Activated CD8-positive, alpha-beta T cell treated with anti-CD3 and anti-CD28 coated beads, Interleukin-2, amount 10 ng/mL, durations not matched to agents 7 days and 5 days (primary cell): ENCODE measurements at regions not wholly inside any gene's neighbourhood (a gene's known extent, or its start where the extent isn't known, plus 50 kb on each side); places are given as distances from the start of the nearest gene placed in this dataset.

Experiments used
- ATAC-seq: fragments of 150-1000 bp; cut with Tn5 transposase; one replicate; pipeline ENCODE4 v1.10.0; 2021; ENCODE audit warnings: moderate library complexity
- CTCF ChIA-PET: fragments of 350-600 bp; sonication (Branson Sonifier 250); formaldehyde crosslinking; loops from one replicate; lab custom pipeline; 2021; ENCODE audit warnings: antibody characterized with exemption; lab: Charles Lee
- POLR2A ChIA-PET: fragments of 350-600 bp; sonication (Branson Sonifier 250); formaldehyde crosslinking; loops from one replicate; lab custom pipeline; 2021; ENCODE audit warnings: antibody characterized with exemption; lab: Charles Lee
- DNase-seq: peaks from one replicate; pipeline ENCODE4 v3.0.0-alpha.2; 2020
- H3K27ac Mint-ChIP-seq: one replicate; pipeline ENCODE4 v1.8.0; 2021; ENCODE audit warnings: mild to moderate bottlenecking, mixed read lengths
- H3K27me3 Mint-ChIP-seq: one replicate; pipeline ENCODE4 v1.8.0; 2021; ENCODE audit warnings: low read depth, mixed read lengths
- H3K36me3 Mint-ChIP-seq: one replicate; pipeline ENCODE4 v1.8.0; 2021; ENCODE audit warnings: low read depth, mixed read lengths
- H3K4me1 Mint-ChIP-seq: one replicate; pipeline ENCODE4 v1.8.0; 2021; ENCODE audit warnings: low read depth, mixed read lengths
- H3K4me3 Mint-ChIP-seq: one replicate; pipeline ENCODE4 v1.8.0; 2021; ENCODE audit warnings: mild to moderate bottlenecking, mixed read lengths
- H3K9me3 Mint-ChIP-seq: one replicate; pipeline ENCODE4 v1.8.0; 2022; ENCODE audit warnings: mixed read lengths; ENCODE audit not compliant: insufficient read depth

- H3K27me3 Mint-ChIP-seq, result peaks cover 38% of the 10 kb centered on the region
- DNase-seq (no peak), ATAC-seq (no peak)
- no peaks in the 10 kb centered on the region for H3K9me3 Mint-ChIP-seq
- no peaks in the 10 kb centered on the region for H3K36me3 Mint-ChIP-seq
- CTCF ChIA-PET, result no interaction called here
- peaks cover 3% of the 10 kb centered on the region for H3K4me1 Mint-ChIP-seq
- POLR2A ChIA-PET, result no interaction called here
- H3K27ac Mint-ChIP-seq, result no peak overlapping the region
- H3K4me3 Mint-ChIP-seq, result no peak overlapping the region
These were observed 98.2 kb downstream of the ING1 start for GRCh38 chr13:110811771-110812120.

DNA sequence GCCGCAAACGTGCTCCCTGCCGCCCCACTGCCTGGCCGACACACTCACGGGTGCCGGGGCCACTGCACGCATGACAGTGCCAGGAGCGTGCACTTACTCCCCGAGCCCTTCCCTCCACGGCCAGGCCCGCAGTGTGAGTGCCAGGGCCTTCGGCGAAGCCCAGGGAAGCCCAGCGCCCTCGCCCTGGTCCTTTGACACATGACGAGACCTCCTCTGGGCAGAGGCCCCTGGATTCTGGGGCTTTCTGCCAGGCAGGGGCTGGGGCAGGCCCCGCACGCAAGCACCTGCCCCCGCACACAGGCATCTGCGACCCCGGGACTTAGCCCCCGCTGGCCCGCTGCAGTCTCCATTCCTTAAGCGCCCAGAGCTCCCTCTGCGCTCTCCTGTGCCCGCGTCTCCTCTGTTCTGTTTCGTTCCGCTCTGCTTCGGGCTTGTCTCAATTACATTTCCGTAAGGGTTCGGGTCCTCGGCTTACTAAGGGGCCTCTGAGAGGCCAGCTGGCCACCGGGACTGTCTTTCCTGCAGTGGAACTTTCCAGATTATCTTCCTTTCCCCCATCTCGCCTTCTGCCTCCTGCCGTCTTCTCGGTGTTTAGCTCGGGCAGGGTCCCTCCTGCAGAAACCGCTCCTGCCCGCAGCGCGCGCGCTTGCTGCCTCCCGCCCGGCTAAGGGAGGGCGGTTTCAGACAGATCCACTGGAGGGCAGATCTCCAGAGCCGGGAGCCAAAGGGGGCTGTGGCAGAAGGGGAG lies 98.8 kb downstream of the ING1 start:
- CTCF ChIA-PET, result no interaction called here
- peaks cover 3% of the 10 kb centered on the region for H3K4me1 Mint-ChIP-seq
- POLR2A ChIA-PET, result no interaction called here
- peaks cover 35% of the 10 kb centered on the region for H3K27me3 Mint-ChIP-seq
- no peaks in the 10 kb centered on the region for H3K36me3 Mint-ChIP-seq
- H3K4me3 Mint-ChIP-seq, result peak overlapping the region; percentile 2
- no peak for DNase-seq
- no peak overlapping the region for H3K27ac Mint-ChIP-seq
- ATAC-seq, result no peak
- H3K9me3 Mint-ChIP-seq, result no peaks in the 10 kb centered on the region

DNA sequence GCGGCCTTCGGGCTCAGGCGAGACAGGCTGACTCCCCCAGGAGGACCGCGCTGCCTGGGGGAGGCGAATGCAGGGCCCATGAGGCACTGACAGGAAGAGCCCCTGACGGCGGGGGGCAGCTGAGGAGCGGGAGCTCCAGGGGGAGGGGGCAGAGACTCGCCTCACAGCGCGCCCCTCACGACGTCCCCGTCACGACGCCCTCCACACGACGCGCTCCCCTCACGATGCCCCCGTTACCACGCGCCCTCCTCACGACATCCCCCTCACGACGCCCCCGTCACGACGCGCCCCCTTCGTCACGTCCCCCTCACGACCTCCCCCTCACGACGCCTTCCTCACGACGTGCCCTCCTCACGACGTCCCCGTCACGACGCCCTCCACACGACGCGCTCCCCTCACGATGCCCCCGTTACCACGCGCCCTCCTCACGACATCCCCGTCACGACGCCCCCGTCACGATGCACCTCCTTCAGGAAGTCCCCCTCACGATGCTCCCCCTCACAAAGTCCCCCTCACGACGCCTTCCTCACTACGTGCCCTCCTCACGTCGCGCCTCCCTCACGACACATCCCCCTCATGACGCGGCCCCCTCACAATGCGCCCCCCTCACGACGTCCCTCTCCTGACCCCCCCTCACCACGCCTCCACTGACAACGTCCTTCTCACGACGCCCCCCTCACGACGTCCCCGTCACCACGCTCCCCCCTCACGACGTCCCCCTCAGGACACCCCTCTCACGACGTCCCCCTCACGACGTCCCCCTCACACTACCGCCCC lies 99.6 kb downstream of the ING1 start:
- no peak overlapping the region for H3K27ac Mint-ChIP-seq
- ATAC-seq, result no peak
- peaks cover 30% of the 10 kb centered on the region for H3K27me3 Mint-ChIP-seq
- H3K9me3 Mint-ChIP-seq, result no peaks in the 10 kb centered on the region
- no peak for DNase-seq
- H3K4me3 Mint-ChIP-seq, result no peak overlapping the region
- H3K4me1 Mint-ChIP-seq, result peaks cover 3% of the 10 kb centered on the region
- no peaks in the 10 kb centered on the region for H3K36me3 Mint-ChIP-seq
- CTCF ChIA-PET, result no interaction called here
- POLR2A ChIA-PET, result no interaction called here

- Mint-ChIP-seq H3K4me3 (no peak overlapping the region), H3K27me3 (peaks cover 23% of the 10 kb centered on the region), H3K9me3 (no peaks in the 10 kb centered on the region), H3K27ac (no peak overlapping the region), H3K36me3 (no peaks in the 10 kb centered on the region), H3K4me1 (peaks cover 3% of the 10 kb centered on the region)
- DNase-seq (no peak), ATAC-seq (no peak)
- CTCF ChIA-PET, result no interaction called here
- POLR2A ChIA-PET, result no interaction called here
These were observed 100.4 kb downstream of the ING1 start for GRCh38 chr13:110813646-110814624.

- CTCF ChIA-PET, result no interaction called here
- H3K27ac Mint-ChIP-seq, result no peak overlapping the region
These were observed 99.2 kb downstream of the ANKRD10 start for GRCh38 chr13:110815471-110816204.

GRCh38 chr13:110816500-110816899 lies 98.4 kb downstream of the ANKRD10 start:
- CTCF ChIA-PET, result no interaction called here
- no peak for ATAC-seq

More at GRCh38 chr13:110815471-110816204, 99.2 kb downstream of the ANKRD10 start:
- H3K9me3 Mint-ChIP-seq, result no peaks in the 10 kb centered on the region
- DNase-seq, result no peak
- H3K4me3 Mint-ChIP-seq, result no peak overlapping the region
- POLR2A ChIA-PET, result interaction anchor here (0.6 to 0.8 kb wide), 3 partner anchors 100 to 338 kb away, joined by 3 read pairs; no protein-coding TSS in a partner anchor
- no peaks in the 10 kb centered on the region for H3K36me3 Mint-ChIP-seq
- H3K4me1 Mint-ChIP-seq, result peaks cover 8% of the 10 kb centered on the region
- ATAC-seq, result no peak
- H3K27me3 Mint-ChIP-seq, result peaks cover 21% of the 10 kb centered on the region

DNA sequence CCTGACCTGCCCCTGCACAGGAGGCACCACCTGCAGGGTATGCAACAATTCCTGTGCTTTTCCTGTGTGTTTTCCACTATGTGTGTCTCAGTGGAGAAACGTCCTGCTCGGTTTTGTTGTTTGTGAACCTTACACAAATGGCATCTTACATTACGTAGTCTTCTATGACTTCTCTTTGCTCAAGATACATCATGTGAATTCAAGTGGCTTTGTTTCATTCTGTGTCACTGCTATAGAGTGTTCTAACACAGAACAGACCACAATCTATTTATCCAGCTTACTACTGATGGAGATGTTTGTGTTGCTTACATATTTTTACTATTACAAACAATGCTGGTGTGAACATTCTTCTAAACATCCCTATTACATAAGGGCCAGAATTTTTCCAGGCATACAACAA lies 97.7 kb downstream of the ANKRD10 start:
- ChIA-PET CTCF (interaction anchor here (0.8 to 1.9 kb wide), 4 partner anchors 111 to 362 kb away, joined by 3 to 6 read pairs (median 4); partner anchors contain the start of gene CARS2), POLR2A (no interaction called here)
- ATAC-seq (no peak), DNase-seq (no peak)
- peaks cover 7% of the 10 kb centered on the region for H3K27me3 Mint-ChIP-seq
- H3K27ac Mint-ChIP-seq, result no peak overlapping the region
- no peaks in the 10 kb centered on the region for H3K9me3 Mint-ChIP-seq
- H3K4me3 Mint-ChIP-seq, result no peak overlapping the region
- H3K4me1 Mint-ChIP-seq, result peaks cover 8% of the 10 kb centered on the region
- no peaks in the 10 kb centered on the region for H3K36me3 Mint-ChIP-seq

More at GRCh38 chr13:110816500-110816899, 98.4 kb downstream of the ANKRD10 start:
- Mint-ChIP-seq H3K27me3 (peaks cover 13% of the 10 kb centered on the region), H3K9me3 (no peaks in the 10 kb centered on the region), H3K27ac (no peak overlapping the region), H3K4me1 (peaks cover 8% of the 10 kb centered on the region), H3K36me3 (no peaks in the 10 kb centered on the region), H3K4me3 (no peak overlapping the region)
- no peak for DNase-seq
- POLR2A ChIA-PET, result interaction anchor here (0.8 kb wide), 1 partner anchor 99 kb away, joined by 3 read pairs; no protein-coding TSS in a partner anchor

DNA sequence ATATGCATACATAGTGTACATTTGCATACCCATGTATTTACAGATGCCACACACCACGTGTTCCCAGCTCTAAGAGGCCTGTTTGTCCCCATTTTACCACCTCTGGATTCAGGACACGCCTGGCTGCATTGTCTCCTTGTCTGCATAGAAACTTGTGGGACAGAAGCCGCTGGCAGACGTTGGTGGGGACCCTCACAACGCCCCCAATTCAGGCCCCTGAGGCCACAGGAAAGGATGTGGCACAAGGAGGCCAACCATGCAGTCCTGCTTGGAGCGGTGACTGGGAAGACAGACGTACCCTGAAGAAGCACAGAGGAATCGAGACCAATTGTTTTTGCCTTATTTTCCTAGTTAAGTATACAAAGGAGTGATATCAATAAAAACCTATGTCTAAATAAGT lies 96.1 kb downstream of the ANKRD10 start:
- H3K4me3 Mint-ChIP-seq, result no peak overlapping the region
- ChIA-PET POLR2A (no interaction called here), CTCF (interaction anchor here (0.7 to 1.9 kb wide), 13 partner anchors 16 to 375 kb away, joined by 3 to 9 read pairs (median 3); partner anchors contain the start of gene CARS2)
- peaks cover 3% of the 10 kb centered on the region for H3K27me3 Mint-ChIP-seq
- no peak overlapping the region for H3K27ac Mint-ChIP-seq
- H3K4me1 Mint-ChIP-seq, result peaks cover 12% of the 10 kb centered on the region
- DNase-seq (no peak), ATAC-seq (no peak)
- no peaks in the 10 kb centered on the region for H3K9me3 Mint-ChIP-seq
- H3K36me3 Mint-ChIP-seq, result no peaks in the 10 kb centered on the region

GRCh38 chr13:110819203-110820014 lies 95.5 kb downstream of the ANKRD10 start:
- Mint-ChIP-seq H3K4me3 (no peak overlapping the region), H3K9me3 (no peaks in the 10 kb centered on the region), H3K36me3 (no peaks in the 10 kb centered on the region), H3K27me3 (peaks cover 3% of the 10 kb centered on the region), H3K4me1 (peaks cover 12% of the 10 kb centered on the region), H3K27ac (no peak overlapping the region)
- DNase-seq, result peak; percentile 81
- CTCF ChIA-PET, result interaction anchor here (0.6 to 1.9 kb wide), 13 partner anchors 57 to 376 kb away, joined by 3 to 9 read pairs (median 3); partner anchors contain the start of gene CARS2
- peak; percentile 89 for ATAC-seq
- POLR2A ChIA-PET, result no interaction called here

GRCh38 chr13:110820322-110820721 lies 94.5 kb downstream of the ANKRD10 start:
- Mint-ChIP-seq H3K4me1 (peaks cover 12% of the 10 kb centered on the region), H3K4me3 (no peak overlapping the region), H3K36me3 (no peaks in the 10 kb centered on the region), H3K27me3 (peaks cover 3% of the 10 kb centered on the region), H3K9me3 (no peaks in the 10 kb centered on the region), H3K27ac (no peak overlapping the region)
- POLR2A ChIA-PET, result no interaction called here
- ATAC-seq, result no peak
- DNase-seq, result no peak
- CTCF ChIA-PET, result interaction anchor here (0.6 to 1.1 kb wide), 4 partner anchors 137 to 368 kb away, joined by 3 read pairs; no protein-coding TSS in a partner anchor
